T47D (cell line): ENCODE measurements at regions not wholly inside any gene's neighbourhood (a gene's known extent, or its start where the extent isn't known, plus 50 kb on each side); places are given as distances from the start of the nearest gene placed in this dataset.

Experiments used
- DNase-seq, 2 experiments: peaks; one replicate each; pipeline versions ENCODE4 v3.0.0 to v3.0.0-alpha.2; 2011 to 2012; ENCODE audit warnings: low read depth in 1 of 2, low spot score in 1 of 2
- JUND ChIP-seq: IDR thresholded peaks from 2 replicates; pipeline ENCODE4 v1.6.1; 2012; ENCODE audit warnings: low read depth
- in situ Hi-C: cut with HindIII; loops from 2 replicates; pipeline ENCODE4 v1.10.0; 2016; ENCODE audit warnings: low sequenced_read_pairs, low pct_unique_long_range_greater_than_20kb

- in situ Hi-C loops: no loop called here
Observed at GRCh38 chr13:86201477-86201876, 402.3 kb upstream of the SLITRK6 start.

GRCh38 chr13:86193281-86193680 lies 394.1 kb upstream of the SLITRK6 start:
- peak in 1 of 2 experiments; percentile 43 for DNase-seq
- no peak for TF ChIP-seq JUND
- in situ Hi-C loops: no loop called here

More at GRCh38 chr13:86201477-86201876, 402.3 kb upstream of the SLITRK6 start:
- TF ChIP-seq JUND: no peak
- DNase-seq: no peak

- DNase-seq: no peak
- in situ Hi-C loops: no loop called here
- no peak for TF ChIP-seq JUND
Observed at GRCh38 chr13:86188170-86188569, 389.0 kb upstream of the SLITRK6 start.

GRCh38 chr13:86185636-86186035 lies 386.4 kb upstream of the SLITRK6 start:
- in situ Hi-C loops: no loop called here
- no peak for DNase-seq
- TF ChIP-seq JUND: no peak

GRCh38 chr13:86185107-86185506 lies 385.9 kb upstream of the SLITRK6 start:
- TF ChIP-seq JUND: no peak
- in situ Hi-C loops: no loop called here
- no peak for DNase-seq

GRCh38 chr13:86174622-86175021 lies 375.4 kb upstream of the SLITRK6 start:
- in situ Hi-C loops: no loop called here
- DNase-seq: peak in 1 of 2 experiments; percentile 48
- TF ChIP-seq JUND: no peak

- in situ Hi-C loops: no loop called here
Observed at GRCh38 chr13:86172961-86173360, 373.7 kb upstream of the SLITRK6 start.

GRCh38 chr13:86161257-86161656 lies 362.0 kb upstream of the SLITRK6 start:
- no peak for TF ChIP-seq JUND
- DNase-seq: no peak
- in situ Hi-C loops: no loop called here

More at GRCh38 chr13:86172961-86173360, 373.7 kb upstream of the SLITRK6 start:
- no peak for TF ChIP-seq JUND
- DNase-seq: no peak

- no peak for TF ChIP-seq JUND
- no peak for DNase-seq
- in situ Hi-C loops: no loop called here
Observed at GRCh38 chr13:86155756-86156155, 356.5 kb upstream of the SLITRK6 start.

- TF ChIP-seq JUND: no peak
- in situ Hi-C loops: no loop called here
Observed at GRCh38 chr13:86142080-86142479, 342.9 kb upstream of the SLITRK6 start.

GRCh38 chr13:86135856-86136255 lies 336.6 kb upstream of the SLITRK6 start:
- no peak for TF ChIP-seq JUND
- in situ Hi-C loops: no loop called here
- no peak for DNase-seq

More at GRCh38 chr13:86142080-86142479, 342.9 kb upstream of the SLITRK6 start:
- no peak for DNase-seq

GRCh38 chr13:86121881-86122280 lies 322.7 kb upstream of the SLITRK6 start:
- no peak for TF ChIP-seq JUND
- in situ Hi-C loops: no loop called here

GRCh38 chr13:86109107-86109506 lies 309.9 kb upstream of the SLITRK6 start:
- no peak for TF ChIP-seq JUND
- in situ Hi-C loops: no loop called here
- DNase-seq: no peak

More at GRCh38 chr13:86121881-86122280, 322.7 kb upstream of the SLITRK6 start:
- DNase-seq: no peak

GRCh38 chr13:86108334-86108733 lies 309.1 kb upstream of the SLITRK6 start:
- DNase-seq: no peak
- in situ Hi-C loops: no loop called here
- TF ChIP-seq JUND: no peak
